ENCODE measurements at regions not wholly inside any gene's neighbourhood (a gene's known extent, or its start where the extent isn't known, plus 50 kb on each side); places are given as distances from the start of the nearest gene placed in this dataset.

DNA sequence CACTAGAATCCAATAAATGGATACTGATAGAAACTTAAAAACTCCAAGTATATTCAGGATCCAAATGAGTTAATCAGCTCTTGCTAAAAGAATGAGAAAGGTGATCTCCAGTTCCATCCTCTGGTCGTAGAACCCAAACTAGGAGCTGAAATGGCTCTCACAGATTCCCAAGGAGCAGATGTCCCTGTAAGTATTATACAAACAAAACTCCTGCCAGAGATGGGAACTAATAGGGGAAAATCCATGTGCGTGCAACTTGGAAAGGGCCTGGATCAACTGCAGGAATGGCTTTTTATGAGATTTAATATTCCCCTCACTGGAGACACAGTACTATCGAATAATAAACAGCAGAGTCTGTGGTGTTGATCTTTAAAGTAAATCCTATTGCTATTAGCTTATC lies 309.2 kb upstream of the TBX3 start:
- no peak for TF ChIP-seq POLR2A (IDR thresholded peaks at IDR 0.05; ENCODE audit: low read length)
- TF ChIP-seq GATA1 (IDR thresholded peaks at IDR 0.05; ENCODE audit: low read depth, low read length) = no peak

Data from erythroblast (primary cell).